Trophoblast cell (in vitro differentiated cells and primary cell): ENCODE measurements at regions not wholly inside any gene's neighbourhood (a gene's known extent, or its start where the extent isn't known, plus 50 kb on each side); places are given as distances from the start of the nearest gene placed in this dataset.

Experiments
- DNase-seq, 2 donors: peaks; one replicate each; pipeline ENCODE4 v3.0.0-alpha.2; 2016
- H2AFZ ChIP-seq: 2 replicates; pipeline ENCODE4 v1.6.1; 2013; ENCODE audit warnings: low read length, moderate library complexity, mild to moderate bottlenecking; ENCODE audit not compliant: insufficient read depth, poor library complexity
- H2AK5ac ChIP-seq: 2 replicates; pipeline ENCODE4 v1.6.1; 2013; ENCODE audit warnings: mild to moderate bottlenecking, low read length
- H2BK120ac ChIP-seq: 2 replicates; pipeline ENCODE4 v1.6.1; 2013; ENCODE audit warnings: low read length, mild to moderate bottlenecking, moderate library complexity; ENCODE audit not compliant: insufficient read depth, poor library complexity
- H2BK12ac ChIP-seq: 2 replicates; pipeline ENCODE4 v1.6.1; 2013; ENCODE audit warnings: mild to moderate bottlenecking, low read length, moderate library complexity
- H2BK5ac ChIP-seq: 2 replicates; pipeline ENCODE4 v1.6.1; 2013; ENCODE audit warnings: low read length, low read depth, moderate library complexity, mild to moderate bottlenecking; ENCODE audit not compliant: poor library complexity
- H3K14ac ChIP-seq: 2 replicates; pipeline ENCODE4 v1.6.1; 2013; ENCODE audit warnings: mild to moderate bottlenecking, low read length
- H3K18ac ChIP-seq: 2 replicates; pipeline ENCODE4 v1.6.1; 2013; ENCODE audit warnings: mild to moderate bottlenecking, low read length
- H3K23ac ChIP-seq: 2 replicates; pipeline ENCODE4 v1.6.1; 2013; ENCODE audit warnings: low read length
- H3K27ac ChIP-seq: 2 replicates; pipeline ENCODE4 v1.5.1; 2013; ENCODE audit warnings: low read depth, mild to moderate bottlenecking, inconsistent platforms, low read length, moderate library complexity
- H3K27me3 ChIP-seq: 2 replicates; pipeline ENCODE4 v1.6.1; 2013; ENCODE audit warnings: inconsistent platforms, mild to moderate bottlenecking, low read length, moderate library complexity; ENCODE audit not compliant: insufficient read depth
- H3K36me3 ChIP-seq, 2 experiments: 1 replicate in 1 of 2; 2 replicates in 1 of 2; pipeline ENCODE4 v1.6.1; 2013; ENCODE audit warnings: low read length in 2 of 2, mild to moderate bottlenecking in 2 of 2, moderate library complexity in 1 of 2; ENCODE audit not compliant: insufficient read depth in 2 of 2, control insufficient read depth in 1 of 2
- H3K4ac ChIP-seq: 2 replicates; pipeline ENCODE4 v1.6.1; 2013; ENCODE audit warnings: low read depth, mild to moderate bottlenecking, low read length, moderate library complexity
- H3K4me1 ChIP-seq, 2 experiments: 1 replicate in 1 of 2; 2 replicates in 1 of 2; pipeline ENCODE4 v1.6.1; 2013; ENCODE audit warnings: low read length in 2 of 2, mild to moderate bottlenecking in 2 of 2, moderate library complexity in 1 of 2; ENCODE audit not compliant: insufficient read depth in 2 of 2, control insufficient read depth in 1 of 2
- H3K4me2 ChIP-seq: 2 replicates; pipeline ENCODE4 v1.6.1; 2013; ENCODE audit warnings: inconsistent platforms, mild to moderate bottlenecking, low read length, moderate library complexity
- H3K4me3 ChIP-seq: 2 replicates; pipeline ENCODE4 v1.5.1; 2013; ENCODE audit warnings: mild to moderate bottlenecking, low read depth, low read length, inconsistent platforms
- H3K79me1 ChIP-seq: one replicate; pipeline ENCODE4 v1.6.1; 2013; ENCODE audit warnings: low read length
- H3K79me2 ChIP-seq: 2 replicates; pipeline ENCODE4 v1.6.1; 2013; ENCODE audit warnings: low read length, mild to moderate bottlenecking; ENCODE audit not compliant: control insufficient read depth, insufficient read depth, poor library complexity
- H3K9ac ChIP-seq: 2 replicates; pipeline ENCODE4 v1.6.1; 2013; ENCODE audit warnings: mild to moderate bottlenecking, low read length
- H3K9me3 ChIP-seq: 2 replicates; pipeline ENCODE4 v1.6.1; 2013; ENCODE audit warnings: low read depth, mild to moderate bottlenecking, control low read depth, inconsistent platforms, low read length; ENCODE audit not compliant: insufficient read depth
- H4K12ac ChIP-seq: 2 replicates; pipeline ENCODE4 v1.6.1; 2013; ENCODE audit warnings: low read depth, mild to moderate bottlenecking, low read length, moderate library complexity
- H4K8ac ChIP-seq: 2 replicates; pipeline ENCODE4 v1.6.1; 2013; ENCODE audit warnings: low read depth, mild to moderate bottlenecking, low read length, moderate library complexity
- H4K91ac ChIP-seq: one replicate; pipeline ENCODE4 v1.6.1; 2013; ENCODE audit warnings: low read depth, mild to moderate bottlenecking, low read length, moderate library complexity
- WGBS: extraction: QIAGEN DNeasy Blood & Tissue Kit; methylation state at CpG from one replicate; pipeline ENCODE4 v1.1.7; 2013; ENCODE audit warnings: missing lambda C conversion rate; ENCODE audit not compliant: insufficient read length, insufficient coverage; ENCODE audit errors: extremely low coverage; 5-methylcytosine and 5-hydroxymethylcytosine counted together

GRCh38 chr15:98425173-98425572 lies 223.2 kb upstream of the IGF1R start:
- peaks cover 5% of the 10 kb centered on the region for H3K27me3 ChIP-seq
- no peak overlapping the region for H3K23ac ChIP-seq
- no peak overlapping the region for H4K91ac ChIP-seq
- peaks cover 3 to 5% of the 10 kb centered on the region in 2 experiments for H3K4me1 ChIP-seq
- no peak overlapping the region for H3K4me2 ChIP-seq
- H3K36me3 ChIP-seq: no peaks in the 10 kb centered on the region
- H2BK12ac ChIP-seq: no peak overlapping the region
- H3K14ac ChIP-seq: no peak overlapping the region
- no peaks in the 10 kb centered on the region for H3K79me1 ChIP-seq
- DNase-seq: no peak
- no peak overlapping the region for H2AK5ac ChIP-seq
- peaks cover 5% of the 10 kb centered on the region for H3K9me3 ChIP-seq
- no peak overlapping the region for H3K4ac ChIP-seq
- no peak overlapping the region for H2BK120ac ChIP-seq
- H3K79me2 ChIP-seq: no peaks in the 10 kb centered on the region
- no peak overlapping the region for H4K8ac ChIP-seq
- no CpG with 5 or more reads among the region's 11 CpGs for WGBS
- H2BK5ac ChIP-seq: no peak overlapping the region
- H3K27ac ChIP-seq: no peak overlapping the region
- H3K4me3 ChIP-seq: no peak overlapping the region
- H3K18ac ChIP-seq: no peak overlapping the region
- no peak overlapping the region for H3K9ac ChIP-seq
- no peak overlapping the region for H4K12ac ChIP-seq
- H2AFZ ChIP-seq: no peak overlapping the region

GRCh38 chr15:98427321-98427720 lies 221.0 kb upstream of the IGF1R start:
- Histone ChIP-seq H4K12ac (no peak overlapping the region), H3K14ac (no peak overlapping the region), H2BK12ac (no peak overlapping the region), H3K27me3 (peaks cover 2% of the 10 kb centered on the region), H3K4me3 (no peak overlapping the region), H3K18ac (no peak overlapping the region), H3K23ac (no peak overlapping the region), H3K4me1 (peaks cover 2 to 3% of the 10 kb centered on the region in 2 experiments), H2BK5ac (no peak overlapping the region), H3K27ac (no peak overlapping the region), H3K9me3 (peaks cover 7% of the 10 kb centered on the region), H3K79me2 (no peaks in the 10 kb centered on the region), H4K8ac (no peak overlapping the region), H3K4me2 (no peak overlapping the region), H4K91ac (no peak overlapping the region), H2BK120ac (no peak overlapping the region), H3K36me3 (no peaks in the 10 kb centered on the region), H3K9ac (no peak overlapping the region), H3K79me1 (no peaks in the 10 kb centered on the region), H2AFZ (no peak overlapping the region), H3K4ac (no peak overlapping the region), H2AK5ac (no peak overlapping the region)
- WGBS: no CpG with 5 or more reads among the region's 8 CpGs
- DNase-seq: no peak

GRCh38 chr15:98428253-98428989 lies 219.9 kb upstream of the IGF1R start:
- H3K4ac ChIP-seq: no peak overlapping the region
- H3K9ac ChIP-seq: no peak overlapping the region
- no peak overlapping the region for H2BK12ac ChIP-seq
- H3K9me3 ChIP-seq: peaks cover 3% of the 10 kb centered on the region
- H3K79me2 ChIP-seq: no peaks in the 10 kb centered on the region
- H3K14ac ChIP-seq: no peak overlapping the region
- no peak overlapping the region for H2AK5ac ChIP-seq
- peak overlapping the region; percentile 26 for H4K8ac ChIP-seq
- H2BK120ac ChIP-seq: no peak overlapping the region
- no peak overlapping the region for H3K4me3 ChIP-seq
- no peak overlapping the region for H3K18ac ChIP-seq
- no peak overlapping the region for H2BK5ac ChIP-seq
- no peaks in the 10 kb centered on the region for H3K27me3 ChIP-seq
- H3K27ac ChIP-seq: no peak overlapping the region
- H3K4me2 ChIP-seq: peak overlapping the region; percentile 86
- H3K79me1 ChIP-seq: no peaks in the 10 kb centered on the region
- no peaks in the 10 kb centered on the region for H3K36me3 ChIP-seq
- H4K91ac ChIP-seq: no peak overlapping the region
- H2AFZ ChIP-seq: peak overlapping the region; percentile 56
- no peak overlapping the region for H4K12ac ChIP-seq
- peak; percentile 34 to 69 for DNase-seq
- no CpG with 5 or more reads among the region's 49 CpGs for WGBS
- H3K23ac ChIP-seq: no peak overlapping the region
- H3K4me1 ChIP-seq: peaks cover 2 to 3% of the 10 kb centered on the region in 2 experiments

- H3K14ac ChIP-seq: no peak overlapping the region
- no peak overlapping the region for H3K23ac ChIP-seq
- H3K18ac ChIP-seq: no peak overlapping the region
- no peak overlapping the region for H4K8ac ChIP-seq
- H4K91ac ChIP-seq: no peak overlapping the region
- no peaks in the 10 kb centered on the region for H3K79me2 ChIP-seq
- H2BK12ac ChIP-seq: no peak overlapping the region
- no peak for DNase-seq
- H3K36me3 ChIP-seq: no peaks in the 10 kb centered on the region
- no peak overlapping the region for H2AK5ac ChIP-seq
- WGBS: no CpG with 5 or more reads among the region's 9 CpGs
- H3K4me1 ChIP-seq: peaks cover 2 to 3% of the 10 kb centered on the region in 2 experiments
- no peak overlapping the region for H2AFZ ChIP-seq
- no peak overlapping the region for H3K27ac ChIP-seq
- no peak overlapping the region for H4K12ac ChIP-seq
- H3K79me1 ChIP-seq: no peaks in the 10 kb centered on the region
- no peak overlapping the region for H3K4ac ChIP-seq
- H3K4me2 ChIP-seq: no peak overlapping the region
- H2BK5ac ChIP-seq: no peak overlapping the region
- H3K9ac ChIP-seq: no peak overlapping the region
- no peaks in the 10 kb centered on the region for H3K27me3 ChIP-seq
- peaks cover 5% of the 10 kb centered on the region for H3K9me3 ChIP-seq
- no peak overlapping the region for H3K4me3 ChIP-seq
- H2BK120ac ChIP-seq: no peak overlapping the region
Observed at GRCh38 chr15:98431171-98431570, 217.2 kb upstream of the IGF1R start.
